ENCODE measurements at regions not wholly inside any gene's neighbourhood (a gene's known extent, or its start where the extent isn't known, plus 50 kb on each side); places are given as distances from the start of the nearest gene placed in this dataset.

GRCh38 chrX:9127986-9128385, 94.1 kb upstream of the FAM9B start:
- Histone ChIP-seq H3K27ac (no peak overlapping the region), H3K36me3 (ENCODE audit: low read depth, missing control alignments) (no peaks in the 10 kb centered on the region), H3K4me3 (no peak overlapping the region), H3K9me3 (no peaks in the 10 kb centered on the region), H3K4me1 (no peaks in the 10 kb centered on the region), H3K27me3 (no peaks in the 10 kb centered on the region)
- no peak for DNase-seq
- 90 to 94% methylated on average over 6 of the region's 6 CpGs for WGBS, 2 donors
- TF ChIP-seq, protein P1, sequence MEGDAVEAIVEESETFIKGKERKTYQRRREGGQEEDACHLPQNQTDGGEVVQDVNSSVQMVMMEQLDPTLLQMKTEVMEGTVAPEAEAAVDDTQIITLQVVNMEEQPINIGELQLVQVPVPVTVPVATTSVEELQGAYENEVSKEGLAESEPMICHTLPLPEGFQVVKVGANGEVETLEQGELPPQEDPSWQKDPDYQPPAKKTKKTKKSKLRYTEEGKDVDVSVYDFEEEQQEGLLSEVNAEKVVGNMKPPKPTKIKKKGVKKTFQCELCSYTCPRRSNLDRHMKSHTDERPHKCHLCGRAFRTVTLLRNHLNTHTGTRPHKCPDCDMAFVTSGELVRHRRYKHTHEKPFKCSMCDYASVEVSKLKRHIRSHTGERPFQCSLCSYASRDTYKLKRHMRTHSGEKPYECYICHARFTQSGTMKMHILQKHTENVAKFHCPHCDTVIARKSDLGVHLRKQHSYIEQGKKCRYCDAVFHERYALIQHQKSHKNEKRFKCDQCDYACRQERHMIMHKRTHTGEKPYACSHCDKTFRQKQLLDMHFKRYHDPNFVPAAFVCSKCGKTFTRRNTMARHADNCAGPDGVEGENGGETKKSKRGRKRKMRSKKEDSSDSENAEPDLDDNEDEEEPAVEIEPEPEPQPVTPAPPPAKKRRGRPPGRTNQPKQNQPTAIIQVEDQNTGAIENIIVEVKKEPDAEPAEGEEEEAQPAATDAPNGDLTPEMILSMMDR (IDR thresholded peaks at IDR 0.05): no peak
- no peak for TF ChIP-seq POLR2A (IDR thresholded peaks at IDR 0.05)
- intact Hi-C loops (cut with DNase I; ENCODE audit: low total_unique reads): no loop called here

DNA sequence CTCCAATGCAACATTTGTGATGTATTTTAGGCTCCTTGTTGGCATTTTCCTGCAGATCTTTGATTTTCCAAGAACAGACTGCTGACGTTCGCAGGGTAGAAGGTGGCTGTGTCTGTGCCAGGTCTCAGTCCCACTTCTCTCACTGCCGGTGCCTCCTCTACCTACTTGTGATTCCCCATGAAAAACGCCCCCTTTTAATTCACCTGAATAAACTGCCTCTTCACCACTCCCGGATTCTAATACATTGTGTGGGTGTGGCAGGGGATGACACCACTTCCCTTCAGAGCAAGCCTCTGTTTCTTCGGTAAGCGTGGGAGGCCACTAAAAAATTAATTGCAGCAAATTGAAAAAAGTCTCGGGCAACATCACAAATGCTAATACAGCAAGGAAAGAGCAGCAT, 96.1 kb upstream of the FAM9B start:
- no peaks in the 10 kb centered on the region for H3K36me3 ChIP-seq (ENCODE audit: low read depth, missing control alignments)
- TF ChIP-seq, protein P1 (IDR thresholded peaks at IDR 0.05): no peak
- no peak for TF ChIP-seq POLR2A (IDR thresholded peaks at IDR 0.05)
- intact Hi-C loops (cut with DNase I; ENCODE audit: low total_unique reads): no loop called here
- no peaks in the 10 kb centered on the region for H3K9me3 ChIP-seq
- no peak overlapping the region for H3K4me3 ChIP-seq
- 87 to 89% methylated on average over 8 of the region's 8 CpGs for WGBS, 2 donors
- no peaks in the 10 kb centered on the region for H3K27me3 ChIP-seq
- H3K27ac ChIP-seq: no peak overlapping the region
- no peak for DNase-seq
- no peaks in the 10 kb centered on the region for H3K4me1 ChIP-seq

GRCh38 chrX:9131066-9131465, 97.1 kb upstream of the FAM9B start:
- H3K4me1 ChIP-seq: no peaks in the 10 kb centered on the region
- TF ChIP-seq, protein P1 (IDR thresholded peaks at IDR 0.05): no peak
- no peak for TF ChIP-seq POLR2A (IDR thresholded peaks at IDR 0.05)
- no peaks in the 10 kb centered on the region for H3K9me3 ChIP-seq
- no peak overlapping the region for H3K4me3 ChIP-seq
- WGBS, 2 donors: 91 to 100% methylated on average over 4 of the region's 4 CpGs
- intact Hi-C loops (cut with DNase I; ENCODE audit: low total_unique reads): no loop called here
- no peak for DNase-seq
- no peak overlapping the region for H3K27ac ChIP-seq
- no peaks in the 10 kb centered on the region for H3K36me3 ChIP-seq (ENCODE audit: low read depth, missing control alignments)
- no peaks in the 10 kb centered on the region for H3K27me3 ChIP-seq

GRCh38 chrX:9132036-9132638, 98.2 kb upstream of the FAM9B start:
- TF ChIP-seq, protein P1 (IDR thresholded peaks at IDR 0.05): no peak
- no peak for TF ChIP-seq POLR2A (IDR thresholded peaks at IDR 0.05)
- Histone ChIP-seq H3K27me3 (no peaks in the 10 kb centered on the region), H3K27ac (no peak overlapping the region), H3K9me3 (no peaks in the 10 kb centered on the region), H3K36me3 (ENCODE audit: low read depth, missing control alignments) (no peaks in the 10 kb centered on the region), H3K4me3 (no peak overlapping the region), H3K4me1 (no peaks in the 10 kb centered on the region)
- intact Hi-C loops (cut with DNase I; ENCODE audit: low total_unique reads): no loop called here
- DNase-seq: no peak
- 78 to 81% methylated on average over 5 of the region's 5 CpGs for WGBS, 2 donors

DNA sequence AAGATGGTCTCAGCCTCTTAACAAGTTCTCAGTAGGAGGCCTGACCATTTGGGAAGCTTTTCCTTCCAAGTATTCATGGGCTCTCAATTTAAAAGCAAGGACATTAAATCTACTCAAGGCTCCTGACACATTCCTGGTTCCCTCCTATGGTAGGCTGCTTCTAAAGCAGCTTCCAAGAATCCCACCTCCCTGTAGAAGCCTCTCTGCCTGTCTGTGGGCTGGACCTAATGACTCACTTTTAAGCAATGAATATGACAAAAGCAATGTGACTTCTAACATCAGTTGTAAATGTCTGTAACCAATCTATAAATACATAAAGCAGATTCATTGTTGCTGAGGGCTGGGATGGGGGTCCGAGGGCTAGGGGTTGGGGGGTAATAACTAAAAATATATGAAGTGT, 99.5 kb upstream of the FAM9B start:
- H3K4me1 ChIP-seq: no peaks in the 10 kb centered on the region
- DNase-seq: no peak
- no peaks in the 10 kb centered on the region for H3K9me3 ChIP-seq
- no peaks in the 10 kb centered on the region for H3K36me3 ChIP-seq (ENCODE audit: low read depth, missing control alignments)
- WGBS, 2 donors: 73 to 83% methylated on average over 1 of the region's 1 CpG
- H3K27me3 ChIP-seq: no peaks in the 10 kb centered on the region
- TF ChIP-seq POLR2A (IDR thresholded peaks at IDR 0.05): no peak
- TF ChIP-seq, protein P1 (IDR thresholded peaks at IDR 0.05): no peak
- H3K27ac ChIP-seq: no peak overlapping the region
- intact Hi-C loops (cut with DNase I; ENCODE audit: low total_unique reads): no loop called here
- no peak overlapping the region for H3K4me3 ChIP-seq
